GM21447 (cell line): ENCODE measurements at regions not wholly inside any gene's neighbourhood (a gene's known extent, or its start where the extent isn't known, plus 50 kb on each side); places are given as distances from the start of the nearest gene placed in this dataset.
"Not testable (repeated sequence)": the region's sequence is repeated elsewhere in the genome, so short reads cannot be mapped to it uniquely, and the experiment has no call there.

ENCODE experiments used
- ATAC-seq: cut with Tn5 transposase; IDR thresholded peaks from one replicate; pipeline ENCODE4 v1.9.1; 2021; ENCODE audit not compliant: unreplicated experiment

DNA sequence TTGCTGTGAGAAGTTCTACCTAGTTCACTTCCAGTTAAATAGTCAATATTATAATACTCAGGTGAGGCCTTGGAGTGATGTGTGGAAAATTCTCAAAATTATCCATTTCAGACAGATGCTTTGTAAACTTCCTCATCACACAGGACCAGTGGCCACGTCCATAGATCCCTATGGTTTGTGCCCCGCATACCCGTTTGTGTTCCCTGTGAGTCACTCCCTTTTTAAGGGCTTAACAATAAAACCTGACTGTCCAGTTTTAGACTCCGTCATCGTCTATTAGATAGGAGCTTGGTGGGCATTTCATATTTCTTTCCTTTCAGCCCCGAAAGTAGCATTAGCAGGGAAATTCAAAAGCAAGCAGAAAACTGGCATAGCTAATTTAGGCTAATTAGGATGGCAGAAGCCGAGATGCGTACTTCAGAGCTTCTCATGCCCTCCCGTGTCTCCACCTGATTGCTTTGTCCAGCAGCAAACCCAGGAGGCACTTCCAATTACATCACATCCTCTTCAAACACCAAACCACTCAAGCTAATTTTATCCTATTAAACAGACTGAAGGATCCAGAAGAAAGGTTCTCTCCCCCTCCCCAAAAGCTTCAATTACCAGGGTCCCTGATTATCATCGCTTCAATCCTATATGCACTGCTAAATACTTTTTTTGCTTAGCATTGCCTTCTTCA, 186.6 kb upstream of the OTX2 start:
- no peak for ATAC-seq

DNA sequence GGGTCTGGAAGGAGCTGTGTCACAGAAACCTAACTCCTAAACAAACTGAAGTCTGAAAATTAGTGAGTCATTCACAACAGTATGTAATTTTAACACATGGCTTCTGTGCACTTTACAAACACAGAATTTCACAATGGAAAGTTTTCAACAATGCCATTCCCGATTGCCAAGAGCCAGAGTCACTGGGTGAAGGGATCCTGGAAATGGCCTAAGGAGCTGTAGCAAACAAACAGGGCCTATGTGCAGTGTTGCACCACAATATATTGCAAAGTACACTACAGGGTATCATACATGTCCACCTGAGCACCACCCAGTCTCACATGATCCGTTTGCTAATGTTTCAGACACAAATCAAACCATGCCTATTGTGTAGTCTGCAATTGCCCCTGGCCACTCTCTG, 184.7 kb upstream of the OTX2 start:
- ATAC-seq, result no peak

DNA sequence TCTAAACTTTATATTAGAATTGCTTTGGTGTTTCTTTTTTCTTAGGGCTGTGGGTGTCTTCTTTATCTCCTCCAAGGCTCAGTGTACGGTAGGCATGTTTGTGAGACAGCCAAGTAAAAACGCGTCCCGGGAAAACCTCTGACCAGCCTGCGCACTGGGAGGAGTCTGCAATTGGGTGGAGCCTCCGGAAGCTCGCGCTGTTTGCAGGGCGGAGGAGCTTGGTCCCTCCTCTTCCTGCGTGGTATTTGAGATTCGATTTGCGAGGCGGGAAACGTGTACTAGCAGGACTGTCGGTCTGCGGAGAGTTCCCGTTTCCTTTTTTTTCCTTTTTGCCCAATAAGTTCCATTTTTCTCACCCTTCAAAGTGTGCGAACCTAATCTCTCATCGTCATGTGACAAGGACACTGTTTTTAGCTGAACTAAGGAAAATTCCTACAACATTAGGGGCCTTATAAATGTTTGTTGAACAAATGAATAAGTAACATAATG, 182.1 kb upstream of the OTX2 start:
- ATAC-seq, result no peak

DNA sequence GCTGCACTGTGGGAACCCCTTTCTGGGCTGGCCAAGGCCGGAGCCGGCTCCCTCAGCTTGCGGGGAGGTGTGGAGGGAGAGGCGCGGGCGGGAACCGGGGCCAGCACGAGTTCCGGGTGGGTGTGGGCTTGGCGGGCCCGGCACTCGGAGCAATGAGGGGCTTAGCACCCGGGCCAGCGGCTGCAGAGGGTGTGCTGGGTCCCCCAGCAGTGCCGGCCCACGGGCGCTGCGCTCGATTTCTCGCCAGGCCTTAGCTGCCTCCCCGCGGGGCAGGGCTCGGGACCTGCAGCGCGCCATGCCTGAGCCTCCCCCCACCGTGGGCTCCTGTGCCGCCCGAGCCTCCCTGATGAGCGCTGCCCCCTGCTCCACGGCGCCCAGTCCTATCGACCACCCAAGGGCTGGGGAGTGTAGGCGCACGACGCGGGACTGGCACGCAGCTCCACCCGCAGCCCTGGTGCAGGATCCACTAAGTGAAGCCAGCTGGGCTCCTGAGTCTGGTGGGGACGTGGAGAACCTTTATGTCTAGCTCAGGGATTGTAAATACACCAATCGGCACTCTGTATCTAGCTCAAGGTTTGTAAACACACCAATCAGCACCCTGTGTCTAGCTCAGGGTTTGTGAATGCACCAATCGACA, 180.8 kb upstream of the OTX2 start:
- ATAC-seq, result not testable (repeated sequence)

DNA sequence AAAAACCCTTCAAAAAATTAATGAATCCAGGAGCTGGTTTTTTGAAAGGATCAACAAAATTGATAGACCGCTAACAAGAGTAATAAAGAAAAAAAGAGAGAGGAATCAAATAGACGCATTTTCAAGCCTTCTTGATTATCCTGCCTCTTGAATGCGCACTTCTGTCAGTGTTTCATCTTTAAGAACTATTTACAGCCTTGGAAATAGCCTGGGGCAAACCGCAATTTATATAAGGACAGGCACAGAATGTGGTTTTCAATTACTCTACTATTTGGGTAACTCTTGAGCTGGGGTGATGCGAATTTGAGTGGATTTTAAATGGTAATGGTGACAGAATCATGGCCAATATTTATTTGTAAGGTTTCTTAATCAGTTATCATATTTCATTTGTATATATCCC, 179.1 kb upstream of the OTX2 start:
- ATAC-seq, result no peak

DNA sequence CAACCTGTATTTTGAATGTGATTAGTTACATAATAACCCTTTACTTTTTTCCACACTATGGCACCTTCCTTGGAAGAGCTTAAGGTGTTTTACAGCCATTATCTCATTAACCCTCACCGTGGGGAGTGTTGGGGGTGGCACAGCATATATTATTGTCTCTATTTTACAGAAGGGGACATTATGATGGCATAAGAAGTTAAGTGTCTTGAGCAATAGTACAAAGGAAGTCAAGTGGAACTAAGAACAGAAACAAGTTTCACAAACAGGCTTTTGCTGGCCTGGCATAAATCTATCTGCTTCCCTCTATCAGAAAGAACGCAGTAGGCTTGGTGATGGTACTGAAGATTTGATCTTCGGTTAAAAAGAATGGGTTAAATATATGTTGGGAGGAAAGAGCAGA, 169.7 kb upstream of the OTX2 start:
- no peak for ATAC-seq

DNA sequence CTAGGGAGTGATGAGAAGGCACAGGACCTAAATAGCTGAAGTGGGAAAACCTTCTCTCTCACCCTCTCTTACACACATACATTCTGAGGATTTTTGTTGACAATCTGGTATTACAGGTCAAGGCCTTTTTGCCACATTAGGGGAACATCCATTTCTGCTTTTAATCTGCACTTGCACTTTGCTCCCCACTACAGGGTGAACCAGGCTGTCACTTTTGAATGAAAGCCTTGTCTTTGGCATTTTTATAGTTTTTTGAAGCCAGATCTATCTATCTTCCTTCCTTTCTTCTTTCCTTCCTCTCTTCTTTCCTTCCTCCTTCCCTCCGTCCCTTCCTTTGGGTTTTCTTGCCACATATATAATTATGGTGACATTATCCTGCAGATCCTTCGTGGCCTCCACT, 165.9 kb upstream of the OTX2 start:
- no peak for ATAC-seq

DNA sequence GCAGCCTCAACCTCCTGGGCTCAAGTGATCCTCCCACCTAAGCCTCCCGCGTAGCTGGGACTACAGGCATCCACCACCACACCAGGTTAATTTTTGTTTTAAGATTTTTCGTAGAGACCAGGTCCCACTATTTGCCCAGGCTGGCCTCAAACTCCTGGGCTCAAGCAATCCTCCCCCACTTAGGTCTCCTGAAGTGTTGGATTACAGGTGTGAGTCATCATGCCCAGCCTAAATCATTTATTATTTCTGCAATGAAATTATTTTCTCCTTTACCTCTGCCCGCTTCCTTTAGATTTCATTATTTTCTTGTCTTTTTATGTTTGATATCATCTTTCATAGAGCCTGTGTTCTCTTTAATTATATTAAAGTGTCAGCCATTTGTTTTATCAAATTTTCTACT, 165.2 kb upstream of the OTX2 start:
- ATAC-seq, result no peak

DNA sequence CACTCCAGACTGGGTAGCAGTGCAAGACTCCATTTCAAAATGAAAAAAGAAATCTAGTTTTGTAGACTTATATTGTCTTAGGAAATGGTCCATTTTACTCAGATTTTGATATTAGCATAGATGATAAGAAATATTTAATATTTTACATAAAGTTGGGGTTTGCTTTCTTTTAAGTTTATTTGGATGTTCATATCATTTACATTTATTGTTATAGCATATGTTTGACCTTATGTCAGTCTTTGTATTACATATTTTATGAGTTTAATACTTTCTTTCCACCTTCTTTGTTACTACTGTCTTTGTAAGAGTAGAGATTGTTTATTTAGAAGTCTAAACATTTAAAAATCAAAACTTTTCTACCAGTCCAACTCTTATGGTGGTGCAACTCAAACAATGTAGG, 162.7 kb upstream of the OTX2 start:
- ATAC-seq, result no peak

DNA sequence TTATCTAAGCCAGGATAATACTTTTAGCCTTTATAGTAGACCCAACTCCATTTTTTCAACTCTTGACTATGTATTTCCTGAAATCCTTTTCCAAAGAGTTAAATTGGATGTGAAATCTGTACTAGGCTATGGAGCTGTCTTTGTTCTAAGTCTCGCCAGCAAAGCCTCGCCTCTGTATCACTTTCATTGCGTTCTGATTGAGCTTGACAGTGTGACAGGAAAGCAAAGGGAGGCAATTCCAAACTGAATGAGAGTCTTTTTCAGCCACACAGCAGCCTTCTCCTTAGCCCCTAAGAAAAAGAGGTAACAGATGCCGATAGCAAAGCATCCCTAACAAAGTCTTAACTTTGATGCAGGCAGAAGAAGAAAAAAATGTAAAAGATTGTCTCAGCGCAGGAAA, 154.6 kb upstream of the OTX2 start:
- ATAC-seq, result no peak

DNA sequence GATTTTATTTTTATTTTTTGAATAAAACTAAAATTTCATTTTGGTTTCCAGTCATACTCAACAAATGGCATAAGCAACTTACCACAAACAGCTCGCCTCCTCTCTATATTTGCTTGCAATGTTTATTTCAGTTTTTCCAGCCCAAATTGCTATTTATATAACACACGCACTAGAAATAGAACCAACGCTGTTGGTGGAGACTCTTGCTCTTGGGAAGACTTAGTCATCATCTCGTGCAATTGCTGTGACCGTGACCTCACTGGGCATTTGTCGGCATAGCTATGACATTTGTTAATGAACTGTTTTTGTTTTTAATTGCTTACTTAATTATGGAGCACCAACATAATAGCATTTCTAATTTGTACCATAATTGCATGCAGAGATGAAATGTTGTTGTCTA, 153.1 kb upstream of the OTX2 start:
- ATAC-seq, result no peak

DNA sequence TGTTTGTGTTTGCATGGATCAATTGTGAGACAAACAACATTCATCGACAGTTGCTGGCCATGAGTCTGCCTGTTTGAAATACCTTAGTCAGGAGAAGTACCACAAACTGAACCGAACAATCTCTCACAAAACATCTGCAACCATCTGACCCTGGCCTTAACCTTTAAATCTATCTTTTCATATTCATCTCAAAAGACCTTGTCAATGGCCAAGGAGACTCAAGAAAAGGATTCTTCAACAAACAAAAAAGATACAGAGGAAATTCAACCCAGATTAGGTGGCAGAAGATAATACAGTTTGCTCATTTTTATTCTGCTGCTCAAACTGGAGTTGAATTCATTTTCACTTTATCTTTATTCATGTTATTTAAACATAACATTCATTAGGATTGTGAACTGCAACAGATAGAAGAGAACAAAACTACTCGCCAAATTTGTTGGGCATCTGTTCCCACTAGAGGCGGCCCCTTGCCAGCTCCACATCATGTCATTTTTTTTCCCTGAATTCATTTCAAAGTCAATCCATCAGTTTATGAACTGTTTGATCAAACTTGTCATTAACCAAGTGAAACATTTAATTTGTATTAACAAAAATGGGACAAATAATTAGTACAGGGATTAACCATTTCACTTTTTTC, 152.3 kb upstream of the OTX2 start:
- ATAC-seq, result no peak

DNA sequence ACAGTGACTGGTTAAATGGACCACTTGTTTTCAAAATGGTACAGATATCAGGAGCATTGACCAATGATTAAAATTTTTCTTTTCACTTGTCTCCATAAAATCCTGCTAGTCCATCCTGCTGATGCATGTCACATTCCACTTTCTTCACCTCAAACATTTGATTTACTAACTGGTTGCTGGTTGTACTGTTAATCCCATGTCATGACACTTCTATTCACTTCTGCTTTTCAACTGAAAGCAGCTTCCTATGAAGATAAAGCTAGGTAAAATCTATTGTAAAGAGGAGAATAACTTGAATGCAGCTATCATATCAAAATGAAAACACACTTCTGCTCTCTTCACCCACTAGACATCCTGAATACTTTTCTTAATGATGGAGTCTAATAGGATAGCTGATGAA, 149.6 kb upstream of the OTX2 start:
- ATAC-seq, result no peak

DNA sequence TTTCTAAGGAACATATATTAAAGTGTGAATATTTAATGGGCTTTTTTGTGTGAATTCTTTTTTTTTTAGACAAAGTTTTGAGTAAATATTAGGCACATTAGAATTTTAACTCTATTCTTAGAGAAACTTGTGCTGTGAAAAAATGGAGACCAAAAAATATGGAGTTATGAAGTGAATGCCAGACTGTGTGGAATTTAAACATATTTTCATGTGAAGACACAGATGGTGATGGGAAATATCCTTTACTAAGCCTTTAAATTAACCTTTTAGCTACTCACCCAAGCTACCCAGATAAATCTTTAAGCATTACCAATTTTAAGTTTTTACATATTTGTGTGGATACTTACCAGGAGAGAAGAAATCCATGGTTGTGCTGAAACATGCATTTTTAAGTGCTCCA, 148.8 kb upstream of the OTX2 start:
- no peak for ATAC-seq

DNA sequence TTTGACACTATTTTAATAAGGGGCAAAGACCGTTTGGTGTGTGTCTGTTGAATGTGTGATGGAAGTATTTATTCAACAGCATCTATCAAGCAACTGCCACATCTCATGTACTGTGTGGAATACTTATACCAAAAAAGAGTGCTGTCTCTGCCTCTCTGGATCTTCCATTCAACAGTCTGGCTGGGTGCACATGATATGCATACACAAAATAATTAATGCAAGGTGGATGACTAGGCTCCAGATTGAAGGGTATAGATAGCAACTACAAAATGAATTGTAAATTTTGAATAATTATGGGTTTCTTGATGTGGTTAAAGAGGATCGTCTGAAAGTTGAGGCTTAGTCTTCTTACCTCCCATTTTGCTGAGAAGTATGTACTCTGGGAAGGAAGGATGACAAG, 145.9 kb upstream of the OTX2 start:
- ATAC-seq, result no peak

DNA sequence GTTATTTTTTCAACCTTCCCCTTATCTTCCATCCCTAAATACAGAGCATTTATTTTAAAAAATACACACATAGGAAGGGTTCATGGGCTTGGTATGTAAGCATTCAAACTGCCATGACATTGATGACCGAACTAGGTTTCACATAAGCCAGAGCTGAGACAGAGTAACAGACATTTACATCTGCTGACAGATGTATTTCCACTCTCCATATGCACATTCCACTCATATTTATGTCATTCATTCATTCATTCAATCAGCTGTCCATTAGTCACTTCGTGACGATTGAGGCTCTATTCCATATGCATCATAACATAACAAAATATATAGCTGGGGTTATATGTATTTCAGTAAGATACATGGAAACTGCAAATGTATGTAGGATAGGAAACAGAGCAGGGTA, 145.5 kb upstream of the OTX2 start:
- no peak for ATAC-seq

DNA sequence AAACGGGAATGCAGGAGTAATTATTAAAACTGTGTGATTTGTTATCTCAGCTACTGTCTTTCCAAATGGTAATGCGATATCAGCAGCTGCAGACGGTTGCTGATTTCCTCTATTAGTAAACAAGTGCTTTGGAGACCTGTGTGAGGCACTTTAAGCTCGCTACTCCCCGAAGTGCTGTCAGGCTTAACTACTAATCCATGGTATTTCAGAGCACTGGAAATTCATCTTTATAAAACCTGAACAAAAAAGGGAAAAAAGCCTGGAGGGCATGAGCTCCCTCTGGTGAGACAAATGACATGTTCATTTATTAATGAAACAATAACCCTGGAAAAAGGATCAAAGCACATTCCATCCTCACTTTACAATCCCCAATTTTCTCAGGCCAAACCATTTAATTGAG, 143.6 kb upstream of the OTX2 start:
- ATAC-seq, result no peak

DNA sequence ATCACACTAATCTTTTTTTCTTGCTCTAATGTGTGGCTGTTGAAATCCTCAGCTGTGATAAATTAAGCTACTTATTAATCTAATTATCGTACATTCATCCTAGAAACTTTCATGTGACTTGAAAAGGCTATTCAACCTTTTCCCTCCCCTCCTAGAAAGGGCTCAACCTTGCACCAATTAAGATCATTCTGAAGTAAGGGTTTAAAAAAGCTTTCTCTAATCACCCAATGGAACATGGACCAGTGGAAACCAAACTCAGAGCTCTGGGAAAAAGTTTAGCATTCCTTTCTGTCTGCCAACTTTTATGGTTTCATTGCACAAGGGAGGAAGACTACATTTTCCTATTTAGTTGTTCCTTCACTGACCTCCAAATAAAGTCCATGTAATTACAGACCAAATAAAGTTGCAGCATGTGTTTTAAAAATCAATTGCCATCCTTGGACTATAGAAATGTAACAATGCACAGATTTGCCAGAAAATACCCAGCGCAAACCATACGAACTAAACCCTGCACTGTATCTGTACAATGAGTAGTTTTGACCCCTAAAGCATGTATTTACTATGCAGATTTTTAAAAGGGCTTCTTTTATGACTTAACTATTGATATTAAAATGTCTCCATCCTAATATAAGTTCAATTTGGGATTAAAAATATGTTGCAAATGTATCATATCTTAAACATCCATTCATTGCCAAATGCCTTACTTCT, 142.6 kb upstream of the OTX2 start:
- ATAC-seq, result no peak

DNA sequence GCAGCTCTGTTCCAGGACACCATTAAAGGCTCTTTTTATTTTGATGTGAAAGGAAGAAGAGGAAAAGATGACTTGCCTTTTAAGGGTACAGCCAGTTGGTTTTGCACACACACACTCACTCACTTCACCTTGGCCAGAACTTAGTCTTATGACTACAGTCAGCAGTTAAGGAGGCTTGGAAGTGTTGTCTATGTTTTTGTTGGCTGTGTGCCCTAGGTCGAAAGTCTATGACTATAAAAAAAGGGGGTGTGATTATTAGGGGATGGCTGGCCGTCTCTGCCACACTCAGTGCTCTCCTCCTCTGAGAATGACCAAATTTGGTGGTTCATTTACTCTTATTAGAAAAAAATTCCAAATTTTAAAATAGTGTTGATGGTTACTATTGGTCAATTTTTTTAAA, 139.5 kb upstream of the OTX2 start:
- ATAC-seq, result no peak

DNA sequence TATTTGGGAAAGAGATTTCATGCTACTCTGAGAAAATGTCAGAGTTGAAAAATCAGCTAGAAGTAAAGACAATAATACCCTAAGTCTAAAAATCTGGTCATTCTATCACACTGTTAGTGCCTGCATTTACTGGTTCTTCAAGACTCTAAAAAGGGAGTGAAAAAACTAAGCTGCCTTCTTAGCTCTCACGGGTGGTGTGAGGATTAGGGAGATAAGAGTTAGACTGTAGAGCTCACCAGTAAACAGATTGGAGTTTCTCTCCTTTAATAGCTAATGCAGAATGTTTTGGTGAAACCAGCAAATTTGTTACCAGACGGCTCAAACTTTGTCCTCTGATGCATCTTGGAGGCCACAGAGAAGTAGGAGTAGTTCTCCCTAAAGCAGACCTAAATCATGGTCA, 135.0 kb upstream of the OTX2 start:
- no peak for ATAC-seq

DNA sequence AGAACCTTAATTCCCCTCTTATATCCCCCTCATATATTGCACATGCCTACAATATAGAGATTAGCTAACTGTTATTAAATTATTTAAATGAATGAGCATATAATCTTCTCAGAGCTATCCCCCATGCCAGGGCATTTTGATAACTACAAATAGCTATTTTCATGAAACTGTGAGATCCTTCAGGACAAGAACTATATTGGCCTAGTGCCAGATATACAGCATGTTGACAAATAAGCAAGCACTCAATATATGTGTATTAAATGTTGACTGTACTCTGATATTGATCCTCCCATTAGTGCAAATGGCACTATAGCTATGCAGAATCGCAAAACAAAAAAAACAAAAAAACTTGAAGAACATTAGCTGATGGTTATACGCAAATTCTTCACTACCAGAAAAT, 134.1 kb upstream of the OTX2 start:
- ATAC-seq, result no peak

DNA sequence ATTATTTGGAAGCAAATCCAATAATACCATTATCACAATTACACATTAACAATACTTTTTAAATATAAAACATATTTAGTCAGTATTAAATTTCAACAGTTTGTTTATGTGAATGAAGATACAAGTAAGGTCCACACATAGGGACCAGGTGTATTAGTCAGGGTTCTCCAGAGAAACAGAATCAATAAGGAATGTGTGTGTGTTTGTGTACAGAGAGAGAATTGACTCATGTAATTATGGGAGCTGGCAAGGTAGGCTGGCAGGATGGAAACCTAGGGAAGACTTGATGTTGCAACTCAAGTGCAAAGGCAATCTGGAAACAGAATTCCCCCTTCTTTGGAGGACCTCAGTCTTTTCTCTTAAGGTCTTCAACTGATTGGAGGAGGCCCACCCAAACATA, 123.2 kb upstream of the OTX2 start:
- ATAC-seq, result no peak
